DOHH2 (cell line): ENCODE measurements at regions not wholly inside any gene's neighbourhood (a gene's known extent, or its start where the extent isn't known, plus 50 kb on each side); places are given as distances from the start of the nearest gene placed in this dataset.

Experiments used
- H3F3A ChIP-seq: fragments of 200-600 bp; sonication (generic), shearing (Covaris generic); 2 replicates; pipeline ENCODE4 v1.6.0; 2016; ENCODE audit warnings: antibody characterized with exemption, mild to moderate bottlenecking; ENCODE audit not compliant: control insufficient read depth, insufficient read depth
- H3K27ac ChIP-seq: fragments of 200-600 bp; sonication (generic); 2 replicates; pipeline ENCODE4 v1.5.1; 2014; ENCODE audit warnings: low read depth, mild to moderate bottlenecking, low read length, moderate library complexity
- H3K27me3 ChIP-seq: fragments of 200-600 bp; sonication (generic); 2 replicates; pipeline ENCODE4 v1.6.1; 2014; ENCODE audit warnings: mild to moderate bottlenecking, low read length, mixed read lengths; ENCODE audit not compliant: control insufficient read depth
- H3K36me3 ChIP-seq: fragments of 200-600 bp; sonication (generic); 2 replicates; pipeline ENCODE4 v1.6.1; 2014; ENCODE audit warnings: mild to moderate bottlenecking, low read length, moderate library complexity, mixed read lengths; ENCODE audit not compliant: control insufficient read depth
- H3K4me1 ChIP-seq: fragments of 200-600 bp; sonication (generic); 2 replicates; pipeline ENCODE4 v1.6.1; 2014; ENCODE audit warnings: mild to moderate bottlenecking, low read length, mixed read lengths; ENCODE audit not compliant: control insufficient read depth
- H3K4me2 ChIP-seq: fragments of 200-600 bp; sonication (generic); 2 replicates; pipeline ENCODE4 v1.6.0; 2014; ENCODE audit warnings: mild to moderate bottlenecking, low read length, moderate library complexity
- H3K4me3 ChIP-seq: fragments of 200-600 bp; sonication (generic); 2 replicates; pipeline ENCODE4 v1.5.1; 2014; ENCODE audit warnings: mild to moderate bottlenecking, low read length, mixed read lengths
- H3K79me2 ChIP-seq: fragments of 200-600 bp; sonication (generic); 2 replicates; pipeline ENCODE4 v1.6.1; 2014; ENCODE audit warnings: mild to moderate bottlenecking, low read length, mixed read lengths; ENCODE audit not compliant: control insufficient read depth
- H3K9me2 ChIP-seq: fragments of 200-600 bp; sonication (generic); replicated peaks from 2 replicates; pipeline ENCODE4 v1.6.1; 2014; ENCODE audit warnings: mild to moderate bottlenecking, low read length, mixed read lengths; ENCODE audit not compliant: control insufficient read depth
- H3K9me3 ChIP-seq: fragments of 200-600 bp; sonication (generic); 2 replicates; pipeline ENCODE4 v1.6.1; 2014; ENCODE audit warnings: antibody characterized with exemption, low read length, mixed read lengths; ENCODE audit not compliant: control insufficient read depth, insufficient read depth
- H4K20me1 ChIP-seq: fragments of 200-600 bp; sonication (generic); 2 replicates; pipeline ENCODE4 v1.6.0; 2014; ENCODE audit warnings: low read depth, mild to moderate bottlenecking, antibody characterized with exemption, low read length, moderate library complexity; ENCODE audit not compliant: control insufficient read depth, insufficient read depth
- EZH2phosphoT487 ChIP-seq: fragments of 200-600 bp; sonication (generic); IDR thresholded peaks from 2 replicates; pipeline ENCODE4 v1.6.1; 2017; ENCODE audit warnings: borderline replicate concordance, mild to moderate bottlenecking, antibody characterized with exemption, low read length, moderate library complexity, mixed read lengths
- TF ChIP-seq, protein P1 (sequence below): fragments of 200-600 bp; sonication (generic); IDR thresholded peaks from one replicate; pipeline ENCODE4 v1.5.1; 2014; ENCODE audit warnings: antibody characterized with exemption, mild to moderate bottlenecking, low read depth, low read length; ENCODE audit not compliant: poor library complexity, severe bottlenecking

DNA sequence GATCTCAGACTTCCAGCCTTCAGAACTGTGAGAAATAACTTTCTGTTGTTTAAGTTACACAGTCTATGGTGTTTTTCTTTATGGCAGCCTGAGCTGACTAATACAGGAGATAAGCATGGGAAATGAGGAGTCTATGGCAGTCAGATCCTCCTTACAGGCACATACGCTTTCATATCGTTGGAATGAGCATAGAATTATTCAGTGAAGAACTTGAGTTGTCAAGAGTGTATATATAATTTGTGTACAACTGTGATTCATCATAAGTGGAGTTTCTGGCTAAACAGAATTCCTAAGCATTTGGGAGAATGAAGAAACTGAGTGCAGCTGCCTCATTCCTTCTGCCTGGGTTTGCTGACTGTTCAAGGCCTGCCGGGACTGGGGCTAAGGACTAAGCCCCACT, 516.7 kb downstream of the ADRA2A start:
- Histone ChIP-seq H3K79me2 (no peaks in the 10 kb centered on the region), H3K4me2 (no peak overlapping the region), H3K27ac (no peak overlapping the region), H3K9me2 (no peaks in the 10 kb centered on the region), H4K20me1 (no peaks in the 10 kb centered on the region), H3K4me1 (no peaks in the 10 kb centered on the region), H3F3A (no peaks in the 10 kb centered on the region), H3K27me3 (no peaks in the 10 kb centered on the region), H3K9me3 (no peaks in the 10 kb centered on the region), H3K36me3 (no peaks in the 10 kb centered on the region), H3K4me3 (no peak overlapping the region)
- TF ChIP-seq, protein P1, sequence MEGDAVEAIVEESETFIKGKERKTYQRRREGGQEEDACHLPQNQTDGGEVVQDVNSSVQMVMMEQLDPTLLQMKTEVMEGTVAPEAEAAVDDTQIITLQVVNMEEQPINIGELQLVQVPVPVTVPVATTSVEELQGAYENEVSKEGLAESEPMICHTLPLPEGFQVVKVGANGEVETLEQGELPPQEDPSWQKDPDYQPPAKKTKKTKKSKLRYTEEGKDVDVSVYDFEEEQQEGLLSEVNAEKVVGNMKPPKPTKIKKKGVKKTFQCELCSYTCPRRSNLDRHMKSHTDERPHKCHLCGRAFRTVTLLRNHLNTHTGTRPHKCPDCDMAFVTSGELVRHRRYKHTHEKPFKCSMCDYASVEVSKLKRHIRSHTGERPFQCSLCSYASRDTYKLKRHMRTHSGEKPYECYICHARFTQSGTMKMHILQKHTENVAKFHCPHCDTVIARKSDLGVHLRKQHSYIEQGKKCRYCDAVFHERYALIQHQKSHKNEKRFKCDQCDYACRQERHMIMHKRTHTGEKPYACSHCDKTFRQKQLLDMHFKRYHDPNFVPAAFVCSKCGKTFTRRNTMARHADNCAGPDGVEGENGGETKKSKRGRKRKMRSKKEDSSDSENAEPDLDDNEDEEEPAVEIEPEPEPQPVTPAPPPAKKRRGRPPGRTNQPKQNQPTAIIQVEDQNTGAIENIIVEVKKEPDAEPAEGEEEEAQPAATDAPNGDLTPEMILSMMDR, result no peak
- TF ChIP-seq EZH2phosphoT487, result no peak

DNA sequence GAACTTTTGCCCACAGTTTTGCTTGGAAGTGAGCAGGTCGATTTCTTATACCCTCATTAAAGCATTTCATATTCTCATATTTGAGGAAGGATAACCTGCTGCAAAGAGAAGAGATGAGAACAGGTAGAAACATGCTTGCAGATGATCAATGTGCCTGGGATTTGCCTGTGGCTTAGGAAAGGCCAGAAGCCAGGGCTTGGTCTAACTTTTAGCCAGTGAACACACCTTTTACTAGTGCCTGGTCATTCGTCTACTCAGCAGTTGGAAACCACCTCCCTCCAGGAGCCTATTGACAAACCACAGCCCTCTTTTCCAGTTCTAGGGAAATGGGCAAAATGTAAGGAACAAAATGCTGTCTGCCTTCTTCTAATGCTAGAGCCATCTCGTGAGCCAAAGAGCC, 518.3 kb downstream of the ADRA2A start:
- Histone ChIP-seq H3K27ac (no peak overlapping the region), H3K9me3 (no peaks in the 10 kb centered on the region), H4K20me1 (no peaks in the 10 kb centered on the region), H3K9me2 (no peaks in the 10 kb centered on the region), H3K4me2 (no peak overlapping the region), H3K4me3 (no peak overlapping the region), H3K27me3 (no peaks in the 10 kb centered on the region), H3K79me2 (no peaks in the 10 kb centered on the region), H3K4me1 (no peaks in the 10 kb centered on the region), H3K36me3 (no peaks in the 10 kb centered on the region), H3F3A (no peaks in the 10 kb centered on the region)
- TF ChIP-seq EZH2phosphoT487, result no peak
- TF ChIP-seq, protein P1, result no peak

DNA sequence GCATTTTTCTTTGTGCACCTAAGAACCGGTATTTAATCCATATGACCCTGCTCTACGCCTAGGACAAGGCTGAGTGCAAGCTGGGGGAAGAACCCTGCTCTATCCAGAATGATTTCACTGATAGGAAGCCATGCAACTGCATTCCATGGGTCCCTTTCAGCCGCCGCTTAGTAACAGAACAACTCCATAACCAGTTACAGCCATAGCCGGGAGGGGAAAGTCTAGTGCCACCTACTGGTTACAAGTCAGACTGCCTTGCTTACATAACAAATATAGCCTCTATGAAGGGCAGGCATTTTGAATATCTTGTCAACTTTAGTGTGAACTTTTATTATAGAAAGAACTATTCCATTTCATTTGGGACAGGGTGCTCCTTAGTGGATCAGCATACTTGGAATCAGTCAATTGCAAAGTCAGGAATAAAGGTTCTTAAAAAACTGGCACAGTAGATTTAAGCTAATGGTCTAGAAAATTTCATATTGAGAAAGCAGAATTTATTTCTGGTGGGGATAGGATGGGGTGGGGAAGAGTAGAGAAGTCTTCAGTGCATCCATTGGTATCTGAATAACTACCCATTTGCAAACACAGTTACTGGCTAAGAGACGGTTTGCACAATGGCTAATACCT, 521.7 kb downstream of the ADRA2A start:
- Histone ChIP-seq H3F3A (no peaks in the 10 kb centered on the region), H4K20me1 (no peaks in the 10 kb centered on the region), H3K4me2 (no peak overlapping the region), H3K27ac (no peak overlapping the region), H3K9me3 (no peaks in the 10 kb centered on the region), H3K79me2 (no peaks in the 10 kb centered on the region), H3K27me3 (no peaks in the 10 kb centered on the region), H3K36me3 (no peaks in the 10 kb centered on the region), H3K9me2 (no peaks in the 10 kb centered on the region), H3K4me3 (no peak overlapping the region), H3K4me1 (no peaks in the 10 kb centered on the region)
- no peak for TF ChIP-seq EZH2phosphoT487
- TF ChIP-seq, protein P1, result peak; percentile 89
